ENCODE measurements at regions not wholly inside any gene's neighbourhood (a gene's known extent, or its start where the extent isn't known, plus 50 kb on each side); places are given as distances from the start of the nearest gene placed in this dataset.

DNA sequence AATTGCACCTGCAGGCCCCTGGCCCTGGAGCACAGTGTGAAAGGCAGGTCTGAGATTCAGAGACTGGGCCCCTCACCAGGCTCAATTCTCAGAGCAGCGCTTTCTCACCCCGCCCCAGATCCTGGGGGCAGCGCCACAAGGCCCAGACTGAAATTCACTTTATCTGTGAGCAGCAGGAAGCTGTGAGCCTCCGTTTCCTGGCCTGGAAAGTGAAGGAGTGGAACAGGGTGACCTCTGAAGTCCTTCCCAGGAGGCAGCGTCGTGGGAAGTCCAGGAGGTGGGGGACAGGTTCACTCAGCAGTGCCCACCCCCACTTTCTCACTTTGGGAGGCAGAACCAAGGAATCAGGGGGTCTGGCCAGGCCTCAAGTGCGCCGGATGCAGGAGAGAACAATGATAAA, 235.4 kb downstream of the NDUFA10 start:
- TF ChIP-seq LCOR (CRISPR knock-in tag; IDR thresholded peaks at IDR 0.05) (no peak), TCF3 (CRISPR knock-in tag; IDR thresholded peaks at IDR 0.05) (no peak), BDP1 (IDR thresholded peaks at IDR 0.05; ENCODE audit: insufficient read depth, insufficient read length) (no peak), ETS2 (tag; IDR thresholded peaks at IDR 0.05; ENCODE audit: borderline replicate concordance, poor library complexity, severe bottlenecking) (no peak), NBN (IDR thresholded peaks at IDR 0.05; ENCODE audit: low read depth) (no peak), FOXJ2 (tag; IDR thresholded peaks at IDR 0.05) (no peak), FOXK1 (CRISPR knock-in tag; IDR thresholded peaks at IDR 0.05; ENCODE audit: borderline replicate concordance) (no peak), TFAM (CRISPR knock-in tag; conservative IDR thresholded peaks at IDR 0.05) (no peak), SMC3 (conservative IDR thresholded peaks at IDR 0.05; ENCODE audit: insufficient read depth, low read depth, low read length) (no peak)
- TF ChIP-seq, protein P1, sequence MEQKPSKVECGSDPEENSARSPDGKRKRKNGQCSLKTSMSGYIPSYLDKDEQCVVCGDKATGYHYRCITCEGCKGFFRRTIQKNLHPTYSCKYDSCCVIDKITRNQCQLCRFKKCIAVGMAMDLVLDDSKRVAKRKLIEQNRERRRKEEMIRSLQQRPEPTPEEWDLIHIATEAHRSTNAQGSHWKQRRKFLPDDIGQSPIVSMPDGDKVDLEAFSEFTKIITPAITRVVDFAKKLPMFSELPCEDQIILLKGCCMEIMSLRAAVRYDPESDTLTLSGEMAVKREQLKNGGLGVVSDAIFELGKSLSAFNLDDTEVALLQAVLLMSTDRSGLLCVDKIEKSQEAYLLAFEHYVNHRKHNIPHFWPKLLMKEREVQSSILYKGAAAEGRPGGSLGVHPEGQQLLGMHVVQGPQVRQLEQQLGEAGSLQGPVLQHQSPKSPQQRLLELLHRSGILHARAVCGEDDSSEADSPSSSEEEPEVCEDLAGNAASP (IDR thresholded peaks at IDR 0.05) = no peak
- CTCF ChIA-PET (ENCODE audit: low intra/inter-chr PET ratio) = no interaction called here
- intact Hi-C loops (cut with micrococcal nuclease) = no loop called here
- DNase-seq (ENCODE audit: extremely low read depth in 1 of 4, low spot score in 3 of 4) = no peak
- POLR2A ChIA-PET = no interaction called here
- ATAC-seq = no peak
- no peak overlapping the region for H3K4me2 ChIP-seq (ENCODE audit: insufficient read depth, low read length)
- in situ Hi-C loops (cut with MboI) = no loop called here
- WGBS (ENCODE audit: insufficient coverage, low coverage, missing lambda C conversion rate) = 0% methylated on average over 8 of the region's 8 CpGs
- no peaks in the 10 kb centered on the region for H3K9me3 ChIP-seq (replicated peaks; ENCODE audit: control insufficient read depth, insufficient read depth, low read depth, low read length)
- no peak overlapping the region for H2AFZ ChIP-seq (ENCODE audit: low read depth, low read length)
- no peak for FAIRE-seq
- no peaks in the 10 kb centered on the region for H3K79me2 ChIP-seq (ENCODE audit: control insufficient read depth, insufficient read depth, low read length)
- H3K4me3 ChIP-seq = no peak overlapping the region
- peaks cover 0 to 27% of the 10 kb centered on the region in 2 experiments; a peak in 2 of 5 replicates for H3K27me3 ChIP-seq (ENCODE audit: control insufficient read depth in 2 of 2, insufficient read depth in 2 of 2, low read length in 2 of 2)
- no peak overlapping the region for H3K27ac ChIP-seq (ENCODE audit: extremely low read depth, low read depth, low read length)
- H3K36me3 ChIP-seq (ENCODE audit: control insufficient read depth, insufficient read depth, low read length) = no peaks in the 10 kb centered on the region
- no peak overlapping the region for H3K9ac ChIP-seq (ENCODE audit: insufficient read depth in 1 of 2, low read depth in 2 of 2, low read length in 2 of 2)
- H3K9me1 ChIP-seq (ENCODE audit: control insufficient read depth, insufficient read depth, low read length) = peaks cover 3% of the 10 kb centered on the region
- no TSS peak for BruUV-seq (replicated peaks)
- H4K20me1 ChIP-seq (replicated peaks; ENCODE audit: control insufficient read depth, insufficient read depth, low read length) = no peaks in the 10 kb centered on the region
- no peaks in the 10 kb centered on the region; a peak in 1 of 5 replicates for H3K4me1 ChIP-seq (replicated peaks in 1 of 2; ENCODE audit: control insufficient read depth in 2 of 2, insufficient read depth in 2 of 2, low read length in 2 of 2)
